HG03064 (cell line): ENCODE measurements at regions not wholly inside any gene's neighbourhood (a gene's known extent, or its start where the extent isn't known, plus 50 kb on each side); places are given as distances from the start of the nearest gene placed in this dataset.
"Not testable (repeated sequence)": the region's sequence is repeated elsewhere in the genome, so short reads cannot be mapped to it uniquely, and the experiment has no call there.

Experiments
- ATAC-seq: cut with Tn5 transposase; IDR thresholded peaks from one replicate; pipeline ENCODE4 v1.9.1; 2021; ENCODE audit warnings: low read depth; ENCODE audit not compliant: unreplicated experiment

- no peak for ATAC-seq
These were observed 876.5 kb downstream of the EPHA4 start for GRCh38 chr2:220695397-220696279.

DNA sequence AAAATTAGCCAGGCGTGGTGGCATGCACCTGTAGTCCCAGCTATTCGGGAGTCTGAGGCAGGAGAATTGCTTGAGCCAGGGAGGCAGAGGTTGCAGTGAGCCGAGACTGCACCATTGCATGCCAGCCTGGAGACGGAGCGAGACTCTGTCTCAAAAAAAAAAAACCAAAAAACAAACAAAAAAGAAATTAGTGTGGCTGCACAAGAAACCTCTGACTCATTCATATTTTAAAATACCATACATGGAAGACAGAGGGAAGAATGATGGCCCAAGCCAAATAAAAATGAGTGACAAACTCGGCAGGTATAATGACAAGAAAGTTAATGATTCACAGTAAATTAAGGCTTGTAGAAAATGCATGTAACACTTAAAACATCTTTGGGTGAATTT lies 875.8 kb downstream of the EPHA4 start:
- no peak for ATAC-seq

- no peak for ATAC-seq
These were observed 875.1 kb downstream of the EPHA4 start for GRCh38 chr2:220697011-220697410.

DNA sequence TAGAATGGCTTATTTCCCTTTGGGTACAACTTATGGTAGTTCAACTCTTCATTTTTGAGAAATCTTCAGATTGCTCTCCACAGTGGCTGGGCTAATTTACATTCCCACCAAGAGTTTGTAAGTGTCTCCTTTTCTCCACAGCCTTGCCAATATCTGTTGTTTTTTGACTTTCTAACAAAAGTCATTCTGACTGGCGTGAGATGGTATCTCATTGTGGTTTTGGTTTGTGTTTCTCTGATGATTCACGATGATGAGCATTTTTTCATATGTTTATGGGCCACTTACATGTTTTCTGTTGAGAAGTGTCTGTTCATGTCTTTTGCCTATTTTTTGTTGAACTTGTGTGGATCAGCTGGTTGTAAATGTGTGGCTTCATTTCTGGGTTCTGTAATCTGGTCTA lies 871.0 kb downstream of the EPHA4 start:
- no peak for ATAC-seq

DNA sequence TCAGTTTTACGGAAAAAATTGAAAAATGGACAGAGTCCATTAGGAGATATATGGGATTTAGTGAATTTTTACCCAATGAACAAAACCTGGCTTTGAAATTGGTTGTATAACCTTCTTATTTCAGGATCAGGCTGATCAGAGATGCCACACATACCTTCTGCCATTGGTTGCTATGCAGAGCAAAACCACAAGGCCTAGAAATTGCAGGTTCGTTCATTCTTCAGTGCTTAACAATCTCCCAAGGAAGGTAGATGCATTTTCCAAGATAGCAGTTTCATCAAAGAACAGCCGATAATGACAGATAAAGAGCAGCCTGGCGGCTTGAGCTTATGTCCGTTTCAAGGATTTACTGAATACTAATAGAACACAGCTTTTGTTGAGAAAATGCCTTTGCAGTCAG lies 868.8 kb downstream of the EPHA4 start:
- ATAC-seq, result no peak

DNA sequence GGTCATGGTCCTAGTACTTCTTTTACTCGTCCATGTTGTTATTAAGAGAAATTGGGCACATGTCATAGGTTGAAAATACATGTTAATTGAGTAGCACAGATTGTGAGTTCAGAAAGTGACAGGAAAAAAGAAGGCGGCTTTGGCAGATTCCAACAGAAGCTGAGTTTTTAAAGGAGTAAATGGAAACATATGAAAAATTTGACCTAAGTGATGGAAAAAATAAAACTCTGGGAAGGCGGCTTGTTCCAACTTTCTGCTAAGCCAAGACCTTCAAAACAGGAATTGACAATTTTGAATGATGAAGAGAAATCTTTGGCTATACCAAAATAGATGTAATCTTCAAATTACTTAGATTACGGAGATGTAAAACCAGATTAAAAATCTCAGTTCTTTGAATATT lies 868.0 kb downstream of the EPHA4 start:
- ATAC-seq, result no peak

- ATAC-seq, result no peak
These were observed 867.3 kb downstream of the EPHA4 start for GRCh38 chr2:220704810-220705209.

DNA sequence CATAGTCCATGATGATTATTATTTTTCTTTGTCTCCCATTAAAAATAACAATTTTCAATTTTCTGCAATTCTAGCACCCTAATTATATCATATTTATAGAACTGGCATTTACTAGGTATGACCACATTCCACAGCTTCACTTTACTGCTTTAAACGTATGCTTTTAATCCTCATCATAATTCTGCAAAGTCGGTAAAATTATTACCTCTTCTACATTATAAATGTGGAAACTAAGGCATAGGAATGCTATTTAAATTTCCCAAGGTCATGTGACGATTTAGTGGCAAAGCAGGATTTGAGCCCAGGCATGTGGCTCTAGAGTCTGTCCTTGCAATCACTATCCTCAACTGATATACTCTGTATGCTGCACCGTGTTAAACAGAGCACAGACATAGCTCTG lies 866.4 kb downstream of the EPHA4 start:
- ATAC-seq, result no peak

- ATAC-seq, result no peak
These were observed 864.8 kb downstream of the EPHA4 start for GRCh38 chr2:220707261-220707660.

DNA sequence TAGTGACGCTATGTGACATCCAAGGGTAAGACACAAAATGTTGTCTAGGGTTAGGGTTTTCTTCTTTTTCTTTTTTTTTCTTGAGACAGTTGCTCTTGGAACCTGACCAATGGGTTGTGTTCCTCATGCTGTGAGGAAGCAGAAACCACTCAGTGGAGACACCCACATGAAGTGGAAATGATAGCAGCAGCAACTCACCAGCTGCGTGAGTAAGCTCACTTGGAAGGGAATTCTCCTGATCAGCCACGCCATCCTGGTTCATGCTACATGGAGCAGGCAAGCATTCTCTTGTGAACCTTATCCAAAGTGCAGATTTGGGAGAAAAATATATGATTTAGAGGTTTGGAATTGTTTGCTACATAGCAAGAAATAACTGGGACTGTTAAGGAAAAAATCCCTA lies 863.7 kb downstream of the EPHA4 start:
- no peak for ATAC-seq

- ATAC-seq, result no peak
These were observed 854.8 kb downstream of the EPHA4 start for GRCh38 chr2:220717283-220717682.

- no peak for ATAC-seq
These were observed 835.3 kb downstream of the EPHA4 start for GRCh38 chr2:220736778-220737177.

GRCh38 chr2:220743203-220743602 lies 828.9 kb downstream of the EPHA4 start:
- ATAC-seq, result no peak

- no peak for ATAC-seq
These were observed 827.2 kb downstream of the EPHA4 start for GRCh38 chr2:220744861-220745260.

DNA sequence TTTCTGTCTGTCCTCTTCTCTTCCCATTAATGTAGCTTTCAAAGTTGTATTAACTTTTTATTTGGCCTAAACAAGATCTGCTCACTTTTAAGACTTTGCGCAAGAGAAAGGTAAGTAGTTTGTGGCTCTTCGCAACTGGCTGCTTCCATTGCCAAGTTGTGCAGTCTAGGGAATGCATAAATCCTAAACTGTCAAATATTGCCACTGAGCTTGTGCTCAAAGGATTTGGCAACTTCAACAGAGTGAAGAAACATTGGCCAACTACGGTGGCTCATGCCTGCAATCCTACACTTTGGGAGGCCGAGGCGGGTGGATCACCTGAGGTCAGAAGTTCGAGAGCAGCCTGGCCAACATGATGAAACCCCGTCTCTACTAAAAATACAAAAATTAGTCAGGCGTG lies 826.4 kb downstream of the EPHA4 start:
- no peak for ATAC-seq

DNA sequence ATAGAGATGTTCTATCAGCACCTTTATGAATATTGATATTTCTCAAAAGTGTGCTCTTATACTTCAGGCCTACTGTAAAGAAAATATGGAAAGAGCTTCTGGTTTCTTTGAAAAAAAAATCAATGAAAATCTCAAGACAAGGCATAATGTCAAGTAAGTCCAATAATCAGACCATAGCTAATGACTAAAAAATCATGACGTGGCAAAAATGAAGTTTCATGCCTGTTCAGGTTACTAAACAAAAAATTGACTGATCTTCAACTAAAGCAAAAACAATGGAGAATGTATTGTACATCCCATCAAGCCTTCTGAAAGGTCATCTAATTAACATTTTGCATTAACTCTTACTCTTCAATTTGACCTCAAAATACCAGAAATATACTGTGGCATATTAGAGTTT lies 824.4 kb downstream of the EPHA4 start:
- no peak for ATAC-seq

DNA sequence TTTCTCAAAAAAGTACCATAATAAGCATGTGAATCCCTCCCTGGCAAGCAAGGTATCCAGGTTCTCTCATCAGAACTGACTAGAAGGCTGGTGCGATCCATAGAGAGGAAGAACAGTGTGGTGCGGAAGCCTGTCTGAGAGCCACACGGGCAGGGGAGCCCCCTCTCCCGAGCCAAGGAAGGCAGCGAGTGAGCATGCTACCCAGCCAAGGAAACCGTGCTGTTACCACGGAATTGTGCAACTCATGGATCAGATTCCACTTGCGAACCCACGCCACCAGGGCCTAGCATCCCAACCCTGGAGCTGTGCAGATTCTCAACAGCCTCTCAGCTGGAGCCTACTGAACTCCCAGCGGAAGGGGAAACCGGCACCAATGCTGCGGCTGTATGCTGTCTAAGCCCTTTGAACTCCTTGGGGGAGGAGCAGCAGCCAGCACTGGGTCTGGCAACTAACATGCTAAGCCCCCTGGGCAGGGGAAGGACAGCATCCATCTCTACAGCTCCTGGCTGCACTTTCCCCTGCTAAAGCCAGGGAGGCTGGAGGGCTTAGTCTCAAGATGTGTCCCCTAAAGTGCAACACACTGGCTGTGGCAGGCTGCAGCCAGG lies 823.1 kb downstream of the EPHA4 start:
- ATAC-seq, result no peak

- ATAC-seq, result no peak
These were observed 818.6 kb downstream of the EPHA4 start for GRCh38 chr2:220753486-220753885.

DNA sequence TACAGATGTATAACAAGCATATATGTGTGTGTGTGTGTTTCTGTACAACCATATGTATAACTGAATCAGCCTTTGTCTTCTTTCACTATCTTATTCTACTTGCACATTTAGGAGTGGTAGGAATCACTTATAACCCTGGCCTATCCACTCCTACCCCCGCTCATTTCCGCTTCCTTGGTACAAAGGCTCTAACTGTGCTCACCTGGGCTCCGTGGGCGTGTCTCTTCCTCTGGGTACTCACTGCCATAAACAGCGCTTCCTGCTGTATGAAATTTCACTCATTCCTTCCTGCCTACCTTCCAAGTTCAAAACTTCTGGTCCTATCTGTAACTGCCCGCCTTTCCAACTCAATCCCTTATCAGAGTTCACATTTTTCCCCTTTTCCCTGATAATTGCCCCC lies 815.5 kb downstream of the EPHA4 start:
- ATAC-seq, result no peak

- not testable (repeated sequence) for ATAC-seq
These were observed 813.7 kb downstream of the EPHA4 start for GRCh38 chr2:220758376-220758775.

DNA sequence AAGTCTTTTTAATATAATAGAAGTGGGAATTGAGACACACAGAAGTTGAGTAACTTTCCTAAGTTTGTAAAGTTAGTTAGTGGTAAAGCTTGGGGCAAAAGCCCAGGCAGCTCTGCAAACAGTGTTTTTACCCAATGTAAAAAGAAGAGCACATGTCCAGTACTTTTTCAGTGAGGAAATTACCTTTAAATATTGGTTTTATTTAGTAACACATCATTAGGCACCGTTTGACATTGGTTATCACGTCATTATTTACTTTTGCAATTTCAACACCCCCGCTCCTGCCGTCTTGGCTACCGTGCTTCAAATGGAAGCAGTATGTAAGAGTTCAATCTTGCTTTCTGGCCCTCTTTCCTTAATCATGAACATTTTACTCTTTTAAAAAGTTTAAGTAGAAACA lies 807.9 kb downstream of the EPHA4 start:
- ATAC-seq, result no peak

- ATAC-seq, result no peak
These were observed 804.4 kb downstream of the EPHA4 start for GRCh38 chr2:220767591-220768255.
